ENCODE measurements at regions not wholly inside any gene's neighbourhood (a gene's known extent, or its start where the extent isn't known, plus 50 kb on each side); places are given as distances from the start of the nearest gene placed in this dataset.
"Not testable (repeated sequence)": the region's sequence is repeated elsewhere in the genome, so short reads cannot be mapped to it uniquely, and the experiment has no call there.

DNA sequence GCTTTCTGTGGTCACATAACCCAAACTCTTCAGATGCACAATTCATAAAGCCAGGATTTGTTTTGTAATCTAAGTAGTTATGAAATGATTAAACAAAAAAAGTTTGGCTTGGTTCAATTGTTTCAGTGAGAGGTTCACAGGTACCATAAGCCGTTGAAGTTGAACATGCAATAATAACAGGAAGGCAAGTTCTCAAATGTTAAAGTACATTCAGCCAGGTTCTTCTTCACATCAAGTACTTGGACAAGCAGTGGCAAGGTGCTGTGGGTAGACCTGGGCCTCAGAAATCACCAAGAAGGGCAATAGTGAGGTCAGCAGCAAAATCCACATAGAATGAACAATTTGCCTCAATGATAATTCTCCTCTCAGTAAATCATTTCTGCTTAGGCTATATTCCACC lies 175.5 kb downstream of the EPM2A start:
- Histone ChIP-seq H3K4me1 (ENCODE audit: control insufficient read depth in 2 of 2, insufficient read depth in 2 of 2, low read length in 1 of 2) (no peaks in the 10 kb centered on the region), H3K4me3 (ENCODE audit: low read depth in 1 of 2, low read length in 2 of 2) (no peak overlapping the region), H3K36me3 (ENCODE audit: control insufficient read depth in 2 of 2, insufficient read depth in 2 of 2, low read length in 1 of 2) (no peaks in the 10 kb centered on the region), H3K27ac (ENCODE audit: low read depth in 2 of 2, low read length in 1 of 2) (no peak overlapping the region), H3K27me3 (ENCODE audit: control insufficient read depth in 1 of 2, insufficient read depth in 2 of 2, low read length in 2 of 2) (no peaks in the 10 kb centered on the region), H3K9me3 (ENCODE audit: control insufficient read depth in 2 of 2, insufficient read depth in 1 of 2, low read depth in 1 of 2, low read length in 1 of 2) (no peaks in the 10 kb centered on the region)
- WGBS, 2 donors, result 57 to 64% methylated on average over 1 of the region's 1 CpG

DNA sequence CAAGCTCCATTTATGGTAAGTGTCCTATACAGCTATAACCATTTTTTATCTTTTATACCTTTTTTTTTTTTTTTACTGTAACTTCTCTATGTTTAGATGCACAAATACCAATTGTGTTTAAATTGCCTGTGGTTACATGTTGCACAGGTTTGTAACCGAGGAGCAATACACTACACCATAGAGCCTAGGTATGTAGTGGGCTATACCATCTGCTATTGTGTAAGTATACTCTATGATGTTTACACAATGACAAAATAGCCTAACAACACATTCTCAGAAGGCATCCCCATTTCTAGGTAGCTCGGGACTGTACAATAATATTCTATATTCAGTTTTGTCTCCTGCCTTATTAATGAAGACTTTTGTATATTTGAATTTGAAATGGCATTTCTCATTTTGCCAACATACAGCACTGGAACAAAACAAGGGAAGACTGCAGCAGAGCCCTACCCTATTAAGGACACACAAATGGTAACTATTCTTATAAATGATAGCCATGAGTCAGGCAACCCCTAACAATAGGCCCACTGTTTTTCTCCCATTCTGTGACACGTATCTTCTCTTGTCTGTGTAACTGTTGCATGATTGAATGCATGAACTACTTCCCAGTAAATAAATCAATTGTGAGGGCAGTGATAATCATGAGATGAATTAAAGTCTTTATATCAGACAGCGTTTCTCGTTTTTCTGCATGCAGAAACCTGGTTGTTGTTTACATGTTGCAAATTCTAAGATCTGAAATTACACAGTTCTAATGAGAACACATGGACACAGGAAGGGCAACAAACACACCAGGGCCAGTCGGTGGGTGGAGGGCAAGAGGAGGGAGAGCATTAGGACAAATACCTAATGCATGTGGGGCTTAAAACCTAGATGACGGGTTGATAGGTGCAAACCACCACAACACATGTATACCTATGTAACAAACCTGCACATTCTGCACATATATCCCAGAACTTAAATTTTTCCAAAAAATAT lies 173.9 kb downstream of the EPM2A start:
- Histone ChIP-seq H3K4me1 (ENCODE audit: control insufficient read depth in 2 of 2, insufficient read depth in 2 of 2, low read length in 1 of 2) (no peaks in the 10 kb centered on the region), H3K27ac (ENCODE audit: low read depth in 2 of 2, low read length in 1 of 2) (no peak overlapping the region), H3K9me3 (ENCODE audit: control insufficient read depth in 2 of 2, insufficient read depth in 1 of 2, low read depth in 1 of 2, low read length in 1 of 2) (no peaks in the 10 kb centered on the region), H3K27me3 (ENCODE audit: control insufficient read depth in 1 of 2, insufficient read depth in 2 of 2, low read length in 2 of 2) (no peaks in the 10 kb centered on the region), H3K4me3 (ENCODE audit: low read depth in 1 of 2, low read length in 2 of 2) (no peak overlapping the region), H3K36me3 (ENCODE audit: control insufficient read depth in 2 of 2, insufficient read depth in 2 of 2, low read length in 1 of 2) (no peaks in the 10 kb centered on the region)
- 65 to 69% methylated on average over 7 of the region's 7 CpGs for WGBS, 2 donors

GRCh38 chr6:145562771-145563615 lies 172.3 kb downstream of the EPM2A start:
- no peak overlapping the region for H3K27ac ChIP-seq (ENCODE audit: low read depth in 2 of 2, low read length in 1 of 2)
- no peaks in the 10 kb centered on the region for H3K4me1 ChIP-seq (ENCODE audit: control insufficient read depth in 2 of 2, insufficient read depth in 2 of 2, low read length in 1 of 2)
- no peaks in the 10 kb centered on the region for H3K27me3 ChIP-seq (ENCODE audit: control insufficient read depth in 1 of 2, insufficient read depth in 2 of 2, low read length in 2 of 2)
- no peak overlapping the region for H3K4me3 ChIP-seq (ENCODE audit: low read depth in 1 of 2, low read length in 2 of 2)
- no peaks in the 10 kb centered on the region for H3K36me3 ChIP-seq (ENCODE audit: control insufficient read depth in 2 of 2, insufficient read depth in 2 of 2, low read length in 1 of 2)
- no peaks in the 10 kb centered on the region for H3K9me3 ChIP-seq (ENCODE audit: control insufficient read depth in 2 of 2, insufficient read depth in 1 of 2, low read depth in 1 of 2, low read length in 1 of 2)
- 74 to 75% methylated on average over 10 of the region's 10 CpGs for WGBS, 2 donors

DNA sequence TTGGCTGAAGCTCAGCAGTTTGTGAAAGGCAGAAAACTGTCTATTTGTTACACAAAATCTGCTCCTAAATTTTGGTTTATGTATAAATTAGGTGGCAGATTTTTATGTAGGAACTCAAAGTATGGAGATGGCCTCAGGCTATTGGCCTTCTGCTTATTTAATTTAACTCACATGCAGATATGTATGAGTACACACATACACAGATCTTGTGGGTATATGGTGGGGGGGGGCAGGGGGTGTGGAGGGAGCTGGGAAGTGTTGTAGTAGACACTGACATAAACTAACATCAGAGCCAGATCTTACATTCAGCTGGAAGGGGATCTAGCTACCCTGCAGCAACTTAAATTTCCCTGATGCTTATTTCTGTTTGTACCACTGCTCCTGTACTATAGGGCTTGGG lies 170.8 kb downstream of the EPM2A start:
- Histone ChIP-seq H3K36me3 (ENCODE audit: control insufficient read depth in 2 of 2, insufficient read depth in 2 of 2, low read length in 1 of 2) (no peaks in the 10 kb centered on the region), H3K27me3 (ENCODE audit: control insufficient read depth in 1 of 2, insufficient read depth in 2 of 2, low read length in 2 of 2) (no peaks in the 10 kb centered on the region), H3K27ac (ENCODE audit: low read depth in 2 of 2, low read length in 1 of 2) (no peak overlapping the region), H3K4me1 (ENCODE audit: control insufficient read depth in 2 of 2, insufficient read depth in 2 of 2, low read length in 1 of 2) (no peaks in the 10 kb centered on the region), H3K9me3 (ENCODE audit: control insufficient read depth in 2 of 2, insufficient read depth in 1 of 2, low read depth in 1 of 2, low read length in 1 of 2) (no peaks in the 10 kb centered on the region), H3K4me3 (ENCODE audit: low read depth in 1 of 2, low read length in 2 of 2) (no peak overlapping the region)

DNA sequence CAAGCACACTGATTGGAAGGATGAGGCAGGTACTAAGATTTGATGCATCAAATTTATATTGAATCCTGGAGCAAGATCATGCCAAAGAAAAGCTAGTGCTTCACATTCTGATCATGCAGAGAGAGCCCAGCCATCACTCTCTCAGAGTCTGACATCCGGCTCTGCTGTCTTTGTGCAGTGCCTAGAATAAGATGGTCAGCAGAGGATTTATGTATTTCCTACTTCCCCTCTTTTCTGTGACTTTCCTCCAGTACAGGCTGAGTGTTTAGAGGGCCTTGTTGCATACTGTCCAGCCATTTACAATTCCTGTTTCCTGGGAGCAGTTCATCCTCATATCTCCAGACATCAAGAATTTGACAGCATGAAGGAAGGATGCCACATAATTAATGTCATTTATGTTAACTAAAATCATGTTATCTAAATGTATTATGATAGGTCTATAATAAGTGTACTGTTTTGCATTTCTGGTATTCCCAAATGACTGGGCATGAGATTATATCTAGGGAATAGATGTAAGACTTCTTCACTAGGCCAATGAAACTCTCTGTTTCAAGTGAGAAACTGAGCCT lies 167.6 kb downstream of the EPM2A start:
- H3K27ac ChIP-seq (ENCODE audit: low read depth in 2 of 2, low read length in 1 of 2), result no peak overlapping the region
- no peaks in the 10 kb centered on the region for H3K36me3 ChIP-seq (ENCODE audit: control insufficient read depth in 2 of 2, insufficient read depth in 2 of 2, low read length in 1 of 2)
- 75 to 86% methylated on average over 1 of the region's 1 CpG for WGBS, 2 donors
- no peaks in the 10 kb centered on the region for H3K4me1 ChIP-seq (ENCODE audit: control insufficient read depth in 2 of 2, insufficient read depth in 2 of 2, low read length in 1 of 2)
- H3K4me3 ChIP-seq (ENCODE audit: low read depth in 1 of 2, low read length in 2 of 2), result no peak overlapping the region
- no peaks in the 10 kb centered on the region for H3K9me3 ChIP-seq (ENCODE audit: control insufficient read depth in 2 of 2, insufficient read depth in 1 of 2, low read depth in 1 of 2, low read length in 1 of 2)
- H3K27me3 ChIP-seq (ENCODE audit: control insufficient read depth in 1 of 2, insufficient read depth in 2 of 2, low read length in 2 of 2), result no peaks in the 10 kb centered on the region

DNA sequence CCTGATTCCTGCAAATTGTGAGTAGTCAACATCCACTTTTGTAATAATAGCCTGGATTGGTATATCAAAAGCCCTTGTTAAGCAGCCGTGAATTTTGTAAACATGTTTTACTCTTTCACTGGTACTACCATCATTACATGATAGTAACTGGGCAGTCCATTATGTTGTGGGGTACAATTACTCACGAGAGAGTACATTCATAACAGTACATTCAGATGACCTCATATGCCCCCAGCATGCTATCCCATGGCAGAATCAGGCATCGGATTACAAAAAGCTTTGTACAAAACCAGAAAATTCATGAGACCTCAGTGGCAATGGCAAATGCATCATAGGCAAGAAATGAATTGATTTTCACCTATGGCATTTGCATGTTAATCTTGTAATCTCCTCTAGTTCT lies 166.2 kb downstream of the EPM2A start:
- H3K4me3 ChIP-seq (ENCODE audit: low read depth in 1 of 2, low read length in 2 of 2), result no peak overlapping the region
- no peaks in the 10 kb centered on the region for H3K27me3 ChIP-seq (ENCODE audit: control insufficient read depth in 1 of 2, insufficient read depth in 2 of 2, low read length in 2 of 2)
- no peaks in the 10 kb centered on the region for H3K9me3 ChIP-seq (ENCODE audit: control insufficient read depth in 2 of 2, insufficient read depth in 1 of 2, low read depth in 1 of 2, low read length in 1 of 2)
- H3K4me1 ChIP-seq (ENCODE audit: control insufficient read depth in 2 of 2, insufficient read depth in 2 of 2, low read length in 1 of 2), result no peaks in the 10 kb centered on the region
- H3K27ac ChIP-seq (ENCODE audit: low read depth in 2 of 2, low read length in 1 of 2), result no peak overlapping the region
- 50 to 65% methylated on average over 3 of the region's 3 CpGs for WGBS, 2 donors
- no peaks in the 10 kb centered on the region for H3K36me3 ChIP-seq (ENCODE audit: control insufficient read depth in 2 of 2, insufficient read depth in 2 of 2, low read length in 1 of 2)

DNA sequence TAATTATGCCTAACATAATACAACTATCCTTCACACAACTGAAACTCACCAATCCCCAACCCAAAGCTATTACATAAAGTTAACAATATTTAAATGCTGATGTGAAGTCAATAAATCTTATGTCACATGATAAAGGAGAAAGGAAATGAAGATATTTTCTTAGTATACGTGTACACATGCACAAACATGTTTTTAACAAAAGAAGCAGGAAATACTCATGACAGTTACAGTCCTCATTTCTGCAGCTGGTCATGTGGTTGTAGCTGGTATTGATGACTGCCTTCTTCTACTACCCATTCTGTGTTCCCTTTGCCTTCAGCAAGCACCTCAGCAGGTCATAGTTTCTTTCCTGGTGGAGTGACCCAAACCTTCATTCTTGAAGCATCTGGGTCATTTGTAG lies 165.0 kb downstream of the EPM2A start:
- not testable (repeated sequence) for H3K9me3 ChIP-seq (ENCODE audit: control insufficient read depth in 2 of 2, insufficient read depth in 1 of 2, low read depth in 1 of 2, low read length in 1 of 2); H3K27ac ChIP-seq (ENCODE audit: low read depth in 2 of 2, low read length in 1 of 2); H3K4me1 ChIP-seq (ENCODE audit: control insufficient read depth in 2 of 2, insufficient read depth in 2 of 2, low read length in 1 of 2); H3K4me3 ChIP-seq (ENCODE audit: low read depth in 1 of 2, low read length in 2 of 2); H3K27me3 ChIP-seq (ENCODE audit: control insufficient read depth in 1 of 2, insufficient read depth in 2 of 2, low read length in 2 of 2); H3K36me3 ChIP-seq (ENCODE audit: control insufficient read depth in 2 of 2, insufficient read depth in 2 of 2, low read length in 1 of 2)
- WGBS, 2 donors, result 37 to 59% methylated on average over 1 of the region's 1 CpG

DNA sequence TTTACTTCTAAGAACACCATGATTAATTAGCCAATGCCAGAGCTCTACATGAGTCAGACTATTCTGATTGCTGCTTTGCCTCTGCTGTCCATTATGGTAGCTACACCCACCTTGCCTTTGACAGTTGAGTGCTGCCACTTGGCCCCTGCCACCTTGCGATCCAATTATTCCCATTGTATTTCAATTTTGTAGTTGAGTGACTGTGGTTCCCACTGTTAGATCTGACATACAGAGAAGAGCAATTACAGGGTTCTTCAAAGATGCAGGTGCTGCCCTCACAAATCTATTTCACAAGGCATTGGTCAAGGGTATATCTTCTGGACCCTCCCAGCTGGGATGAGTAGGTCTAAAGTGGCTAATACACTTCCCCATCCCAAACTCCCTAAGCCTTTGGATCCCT lies 161.1 kb downstream of the EPM2A start:
- H3K36me3 ChIP-seq (ENCODE audit: control insufficient read depth in 2 of 2, insufficient read depth in 2 of 2, low read length in 1 of 2); H3K9me3 ChIP-seq (ENCODE audit: control insufficient read depth in 2 of 2, insufficient read depth in 1 of 2, low read depth in 1 of 2, low read length in 1 of 2); H3K27ac ChIP-seq (ENCODE audit: low read depth in 2 of 2, low read length in 1 of 2); H3K4me3 ChIP-seq (ENCODE audit: low read depth in 1 of 2, low read length in 2 of 2); H3K27me3 ChIP-seq (ENCODE audit: control insufficient read depth in 1 of 2, insufficient read depth in 2 of 2, low read length in 2 of 2); H3K4me1 ChIP-seq (ENCODE audit: control insufficient read depth in 2 of 2, insufficient read depth in 2 of 2, low read length in 1 of 2): not testable (repeated sequence)
- WGBS, 2 donors, result 99 to 100% methylated on average over 1 of the region's 1 CpG
